GM21576 (cell line): ENCODE measurements at regions not wholly inside any gene's neighbourhood (a gene's known extent, or its start where the extent isn't known, plus 50 kb on each side); places are given as distances from the start of the nearest gene placed in this dataset.

Experiments
- ATAC-seq: cut with Tn5 transposase; IDR thresholded peaks from one replicate; pipeline ENCODE4 v1.9.1; 2021; ENCODE audit warnings: mild to moderate bottlenecking, moderate library complexity; ENCODE audit not compliant: unreplicated experiment

DNA sequence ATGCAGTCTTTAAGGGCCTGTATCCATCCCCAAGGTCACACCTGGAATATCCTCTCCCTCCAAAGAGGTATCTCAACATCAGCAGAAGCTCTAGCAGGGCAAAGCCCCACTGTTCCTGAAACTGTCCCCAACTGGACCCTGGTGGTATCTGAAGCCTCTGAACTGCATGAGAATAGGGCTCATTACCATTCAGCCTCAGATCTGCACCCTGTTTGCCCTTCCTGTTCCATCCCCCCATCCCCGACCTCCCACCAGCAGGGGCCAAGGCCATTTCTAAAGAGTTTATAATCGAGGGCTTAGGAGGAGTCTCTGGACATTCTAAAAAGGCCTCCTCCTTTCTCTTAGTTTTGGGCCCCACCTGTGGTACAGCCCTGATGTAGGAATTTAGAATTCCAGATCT, 74.0 kb upstream of the THY1 start:
- no peak for ATAC-seq

DNA sequence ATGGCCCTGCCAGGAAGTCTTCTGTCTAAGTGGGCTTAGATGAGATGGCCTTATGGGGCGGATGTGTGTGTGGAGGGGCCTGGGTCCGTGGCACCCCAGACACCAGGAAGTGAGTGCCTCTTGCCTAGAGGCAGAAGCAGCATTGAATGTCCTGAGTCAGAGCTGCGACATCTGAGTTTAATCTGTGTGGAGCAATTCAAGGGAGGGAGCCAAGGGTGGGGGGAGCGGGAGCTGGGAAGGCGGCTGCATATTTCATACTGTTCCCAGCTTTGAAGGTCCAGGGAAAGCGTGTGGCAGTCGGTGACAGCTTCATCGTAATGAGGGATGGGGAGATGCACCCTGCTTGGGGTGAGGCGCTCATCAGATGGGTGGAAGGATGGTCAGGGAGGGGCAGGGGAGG, 73.5 kb upstream of the THY1 start:
- no peak for ATAC-seq

DNA sequence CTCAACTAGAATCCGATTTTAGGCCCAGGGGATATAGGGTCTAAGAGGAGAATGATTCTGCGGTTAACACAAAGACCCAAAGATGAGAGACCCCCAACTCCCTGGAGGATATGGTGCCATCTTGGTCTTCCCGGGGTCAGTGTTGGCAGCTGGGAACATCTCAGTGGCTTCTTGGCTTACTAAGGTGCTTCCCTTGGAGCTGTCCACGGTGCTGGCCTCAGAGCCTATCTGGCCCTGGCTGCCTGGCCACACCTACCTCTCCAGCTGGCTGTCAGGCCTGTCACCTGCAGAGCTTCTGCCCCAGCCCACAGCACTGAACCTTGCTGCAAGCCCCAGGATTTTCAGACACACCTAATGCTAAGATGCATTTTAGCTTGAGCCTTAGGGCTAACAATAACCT, 70.7 kb upstream of the THY1 start:
- no peak for ATAC-seq

DNA sequence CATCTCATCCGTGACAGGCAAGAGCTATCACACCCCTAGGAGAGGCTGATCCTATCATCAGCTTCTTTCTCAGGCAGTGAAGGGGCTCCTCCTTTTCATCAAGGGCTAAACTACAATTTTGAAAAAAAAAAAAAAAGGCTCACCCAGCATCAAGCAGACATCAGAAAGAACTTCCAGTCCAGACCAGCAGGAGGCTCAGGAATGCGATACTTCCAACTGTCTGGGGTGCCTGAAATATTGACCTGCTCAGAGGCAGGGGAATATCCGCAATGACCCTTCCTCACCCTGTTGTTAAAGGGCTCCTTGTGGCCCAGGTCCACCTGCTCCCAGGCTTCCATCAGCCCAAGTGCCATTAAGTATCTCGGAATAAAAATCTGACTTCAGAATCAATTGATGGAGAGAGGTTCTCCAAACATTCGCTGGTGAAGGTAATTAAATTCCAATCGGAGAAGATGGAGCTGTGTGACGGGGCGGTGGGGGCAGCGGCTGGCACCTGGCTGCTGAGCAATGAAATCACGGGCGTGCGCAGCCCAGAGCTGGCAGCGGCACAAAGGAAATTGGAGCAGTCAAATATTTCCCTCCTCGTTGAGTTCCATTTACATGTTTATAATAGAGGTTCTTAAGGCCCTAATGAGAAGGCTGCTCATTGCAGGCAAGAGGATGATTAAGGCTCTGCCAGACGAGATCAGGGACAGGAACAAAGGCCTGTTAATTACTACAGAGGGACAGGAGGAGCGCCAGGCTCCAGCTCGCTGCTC, 69.0 kb upstream of the THY1 start:
- ATAC-seq, result no peak

DNA sequence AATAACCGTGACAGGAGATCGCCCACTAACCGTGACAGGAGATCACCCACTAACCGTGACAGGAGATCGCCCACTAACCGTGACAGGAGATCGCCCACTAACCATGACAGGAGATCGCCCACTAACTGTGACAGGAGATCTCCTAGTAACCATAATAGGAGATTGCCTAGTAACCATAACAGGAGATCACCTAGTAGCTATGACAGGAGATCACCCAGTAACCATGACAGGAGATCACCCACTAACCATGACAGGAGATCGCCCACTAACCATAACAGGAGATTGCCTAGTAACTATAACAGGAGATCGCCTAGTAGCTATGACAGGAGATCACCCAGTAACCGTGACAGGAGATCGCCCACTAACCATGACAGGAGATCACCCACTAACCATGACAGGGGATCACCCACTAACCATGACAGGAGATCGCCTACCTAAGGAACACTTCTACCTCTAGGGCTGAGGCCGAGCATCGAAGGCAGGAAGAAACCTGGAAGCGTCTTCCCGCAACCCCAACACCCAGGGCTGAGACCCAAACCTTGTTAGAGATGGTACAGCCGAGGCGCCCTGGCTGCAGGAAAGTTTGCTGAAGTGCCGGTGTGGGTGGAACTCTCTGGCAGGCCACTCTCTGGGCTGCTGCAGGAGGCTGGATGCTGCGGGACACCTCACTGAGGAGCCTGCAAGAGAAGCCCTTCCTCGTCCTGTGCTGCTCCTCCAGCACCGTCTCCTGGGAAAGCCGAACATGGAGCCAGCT, 67.5 kb upstream of the THY1 start:
- ATAC-seq, result no peak

DNA sequence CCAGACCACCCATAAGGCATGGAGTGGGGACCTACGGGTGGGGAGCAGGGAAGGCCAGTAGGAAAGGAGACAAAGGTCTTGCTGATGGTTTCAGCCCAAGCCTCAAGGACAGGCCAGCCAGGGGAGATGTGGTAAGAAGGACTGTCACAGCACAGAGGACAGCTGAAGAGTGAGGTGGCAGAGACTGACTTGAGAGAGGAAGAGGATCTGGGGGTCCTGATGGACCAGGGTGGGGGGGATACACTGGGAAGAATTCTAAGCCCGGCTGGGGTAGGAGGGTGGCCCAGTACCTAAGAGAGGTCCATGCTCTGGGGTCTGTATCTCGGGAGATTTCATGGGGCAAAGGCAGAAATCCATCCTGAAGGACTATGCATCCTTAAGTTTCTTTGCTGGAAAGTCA, 66.1 kb upstream of the THY1 start:
- ATAC-seq, result no peak

DNA sequence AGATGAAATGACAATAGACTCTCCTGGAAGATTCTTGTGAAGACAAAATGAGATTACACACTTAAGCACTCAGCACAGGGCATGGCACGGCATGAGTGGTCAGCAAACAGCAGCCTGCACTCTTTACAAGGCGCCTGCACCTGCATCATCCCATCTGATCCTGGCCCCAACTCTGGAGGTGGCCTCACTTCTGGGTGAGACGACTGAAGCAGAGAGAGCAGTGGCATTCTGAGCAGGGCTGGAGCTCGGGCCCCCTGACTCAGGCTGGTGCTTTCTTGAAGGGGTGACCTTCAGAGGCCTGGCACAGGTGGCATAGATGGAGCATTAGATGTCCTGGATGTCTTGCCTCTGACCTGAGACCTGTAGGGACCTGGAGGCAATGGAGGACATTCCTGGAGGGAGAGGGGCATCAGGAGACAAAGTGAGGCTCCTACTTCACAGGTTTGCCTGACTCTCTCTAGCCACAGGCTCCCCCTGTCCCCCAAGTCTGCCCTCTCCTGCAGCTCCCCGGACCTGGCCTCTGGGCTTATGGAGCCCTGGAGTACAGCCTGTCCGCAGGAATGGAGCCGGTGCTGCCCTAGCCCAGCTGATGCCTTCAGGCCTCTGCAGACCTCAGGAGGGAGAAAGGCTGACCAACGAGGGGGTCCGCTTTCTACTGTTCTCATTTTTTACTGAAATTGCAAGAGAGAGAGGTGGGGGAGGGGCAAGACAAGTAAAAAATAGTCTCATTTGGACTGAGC, 65.5 kb upstream of the THY1 start:
- no peak for ATAC-seq

DNA sequence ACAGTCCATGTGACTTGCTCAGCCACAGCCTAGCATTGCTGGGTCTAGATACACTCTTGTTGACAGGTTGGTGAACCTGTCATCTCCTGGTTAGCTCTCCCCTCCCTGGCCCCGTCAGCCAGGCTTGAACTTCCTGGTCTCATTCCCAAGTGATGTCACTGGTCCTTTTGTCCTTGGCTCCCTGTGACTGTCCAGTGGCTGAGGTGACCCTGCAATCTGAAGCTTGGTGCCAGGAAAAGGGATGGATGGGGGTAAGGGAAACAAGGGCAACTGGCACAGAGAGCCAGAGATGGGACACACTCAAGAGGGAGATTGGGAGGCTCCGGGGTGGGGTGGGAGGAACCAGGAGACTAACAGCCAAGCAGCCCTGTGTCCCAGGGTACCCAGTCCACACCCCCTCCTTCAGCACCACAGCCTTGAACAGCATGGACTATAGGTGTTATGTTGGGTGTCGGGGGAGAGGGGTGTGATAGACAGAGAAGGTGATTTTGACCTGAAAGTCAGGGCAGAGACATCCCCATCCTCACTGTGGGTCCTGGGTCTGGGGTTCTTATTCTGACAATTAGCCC, 63.8 kb upstream of the THY1 start:
- no peak for ATAC-seq

DNA sequence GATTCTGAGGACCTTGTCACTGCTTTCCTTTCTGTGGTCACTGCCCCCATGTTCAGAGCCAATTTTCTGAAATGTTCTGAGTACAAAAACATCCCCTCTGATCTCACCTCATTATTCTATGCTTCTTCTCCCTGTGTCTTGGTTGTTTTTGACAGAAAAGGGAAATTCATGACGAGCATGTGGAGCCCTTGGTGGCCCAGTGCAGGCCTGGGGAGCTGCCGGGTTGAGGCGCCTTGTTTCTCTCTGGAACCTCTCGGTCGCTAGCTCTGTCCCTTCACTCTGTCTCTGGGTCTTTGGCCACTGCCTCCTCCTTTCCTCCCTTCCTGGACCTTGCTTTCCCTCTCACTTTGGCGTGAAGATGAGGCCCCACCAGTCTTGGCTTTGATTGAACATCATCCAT, 63.0 kb upstream of the THY1 start:
- no peak for ATAC-seq

DNA sequence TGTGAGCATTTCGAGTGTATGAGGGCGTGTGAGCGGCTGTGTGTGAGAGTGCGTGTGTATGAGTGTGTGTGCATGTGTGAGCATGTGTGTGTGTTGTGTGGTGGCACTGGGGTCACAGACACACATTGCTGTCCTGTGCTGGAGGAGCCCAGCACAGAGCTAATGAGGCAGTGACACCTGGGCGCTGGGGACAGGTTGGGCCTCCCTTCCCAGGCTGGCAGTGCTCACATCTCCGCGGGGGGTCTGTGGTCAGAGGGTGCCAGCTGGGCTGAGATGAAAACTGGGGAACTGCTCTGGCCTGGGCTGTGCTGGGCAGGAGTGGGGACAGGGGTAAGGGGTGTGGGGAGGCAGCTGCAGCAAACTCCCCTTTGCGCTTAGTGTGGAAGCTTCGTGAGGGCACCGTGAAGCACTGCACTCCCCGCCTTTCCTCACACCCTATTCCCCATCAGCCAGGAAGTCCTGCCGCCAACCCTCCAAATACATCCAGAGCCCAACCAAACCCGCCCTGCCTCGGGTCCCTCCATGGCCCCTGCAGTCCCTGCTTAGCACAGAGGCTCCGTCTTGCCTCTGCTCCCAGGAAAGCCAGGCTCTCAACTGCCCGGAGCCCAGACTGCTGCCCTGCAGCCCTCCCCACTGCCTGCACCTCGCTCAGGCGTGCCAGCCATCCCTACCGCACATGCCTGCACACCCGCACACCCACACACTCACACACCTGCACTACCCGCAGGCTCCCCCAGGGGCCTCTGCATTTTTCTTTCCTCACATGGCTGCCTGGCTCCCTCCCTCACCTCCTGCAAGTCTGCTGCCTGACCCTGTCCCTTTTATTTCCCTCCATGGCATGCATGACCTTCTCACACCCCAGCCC, 62.0 kb upstream of the THY1 start:
- ATAC-seq, result no peak

DNA sequence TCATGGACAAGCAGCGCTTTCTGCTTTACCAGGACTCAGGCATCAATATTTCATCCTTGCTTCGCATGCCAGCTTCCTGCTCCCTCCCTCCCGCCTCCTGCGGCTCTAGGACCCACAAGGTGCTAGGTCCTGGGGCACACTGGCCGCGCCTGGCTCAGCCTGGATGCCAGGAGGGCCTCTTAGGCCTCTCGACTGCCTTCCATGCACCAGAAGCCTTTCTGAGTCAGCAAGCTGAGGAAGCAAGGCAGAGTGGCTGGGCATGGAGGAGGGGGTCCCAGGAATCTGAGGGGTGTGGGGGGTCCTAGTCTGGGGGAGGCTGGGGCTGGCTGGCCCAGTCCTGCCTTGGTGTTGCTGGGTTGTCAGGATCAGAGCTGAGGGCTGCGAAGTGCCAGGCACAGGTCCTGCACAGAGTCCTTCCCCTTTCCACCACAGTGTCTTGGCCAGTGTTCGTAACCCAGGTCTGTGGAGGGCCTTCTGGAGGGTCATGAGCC, 61.0 kb upstream of the THY1 start:
- no peak for ATAC-seq

DNA sequence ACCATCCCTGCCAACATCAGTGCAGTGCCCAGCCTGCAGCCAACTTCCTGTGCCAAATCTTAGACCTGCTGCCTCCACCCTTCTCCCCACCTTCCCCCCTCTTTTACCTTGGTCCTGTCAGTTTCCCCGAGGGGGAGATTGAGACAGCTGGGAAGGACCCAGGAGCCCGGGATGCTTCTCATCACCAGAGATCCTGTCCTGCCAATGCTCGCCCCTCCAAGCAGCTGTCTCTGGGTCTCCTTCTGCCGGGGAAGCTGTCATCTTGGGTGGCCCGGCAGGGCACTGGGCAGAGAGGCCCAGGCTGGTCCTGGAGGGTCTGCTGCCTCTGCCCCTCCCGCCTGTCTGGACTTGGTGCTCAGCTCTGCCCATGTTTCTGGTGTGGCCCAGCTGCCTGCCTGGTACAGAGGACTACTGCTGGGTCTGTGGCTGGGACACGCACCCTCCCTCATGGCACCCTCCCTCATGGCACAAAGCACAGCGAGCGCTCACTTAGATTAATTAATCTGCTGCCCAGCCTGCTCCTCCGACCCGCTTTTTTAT, 60.4 kb upstream of the THY1 start:
- ATAC-seq, result no peak

DNA sequence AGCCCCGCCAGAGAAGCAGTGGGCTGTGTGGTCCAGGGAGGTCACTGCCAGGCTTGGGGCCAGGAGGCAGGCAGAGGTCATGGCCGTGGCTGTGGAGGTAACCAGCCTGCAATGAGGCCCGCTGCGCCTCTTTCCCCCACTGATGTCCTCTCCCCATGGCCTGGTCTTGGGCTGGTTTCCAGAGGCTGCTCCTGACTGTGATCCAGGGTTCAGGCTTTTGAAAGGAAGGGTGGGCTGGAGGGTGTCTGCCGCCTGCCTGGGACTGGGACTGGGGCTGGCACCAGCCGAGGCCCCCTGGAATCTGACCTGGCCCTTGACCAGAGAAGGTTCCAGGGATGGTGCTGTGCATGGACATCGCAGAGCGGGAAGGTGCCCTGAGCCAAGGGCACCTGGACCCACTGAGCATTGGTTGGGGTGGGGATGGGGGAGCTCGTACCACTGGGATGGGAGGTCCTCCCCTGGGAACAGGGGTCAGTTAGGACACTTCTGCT, 59.6 kb upstream of the THY1 start:
- no peak for ATAC-seq

DNA sequence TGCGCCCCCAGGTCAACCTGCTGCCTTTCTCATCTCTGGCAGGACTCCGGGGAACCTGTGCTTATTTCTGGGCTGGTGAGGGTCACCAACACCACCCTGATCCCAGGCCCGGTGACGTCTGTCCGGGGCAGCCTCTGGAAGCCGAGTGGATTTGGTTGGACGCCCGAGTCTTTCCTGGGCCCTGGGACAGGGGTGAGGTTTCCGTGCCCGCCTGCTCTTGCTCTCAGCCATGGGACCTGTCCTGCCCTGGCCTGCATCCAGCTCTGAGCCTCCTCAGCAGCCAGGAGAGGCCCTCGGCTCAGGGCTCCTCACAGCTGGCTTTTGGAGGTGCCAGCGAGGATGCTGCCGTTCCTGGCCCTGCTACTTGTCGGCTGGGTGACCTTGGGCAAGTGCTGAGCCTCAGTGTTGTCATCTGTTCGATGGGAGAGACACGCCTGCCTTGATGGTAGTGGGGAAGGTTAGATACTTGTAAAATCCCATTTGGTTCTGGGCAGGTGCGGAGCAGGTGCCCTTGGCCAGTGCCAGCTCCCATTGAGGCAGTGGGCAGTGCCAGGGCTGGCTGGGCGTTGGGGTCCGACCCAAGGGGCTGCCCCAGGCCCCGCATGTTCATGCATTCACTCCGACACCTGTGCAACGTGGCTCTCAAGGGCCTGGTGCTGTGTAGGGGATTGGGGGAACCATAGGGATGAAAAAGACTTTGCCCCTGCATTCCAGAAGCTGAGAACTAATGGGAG, 58.9 kb upstream of the THY1 start:
- ATAC-seq, result no peak

DNA sequence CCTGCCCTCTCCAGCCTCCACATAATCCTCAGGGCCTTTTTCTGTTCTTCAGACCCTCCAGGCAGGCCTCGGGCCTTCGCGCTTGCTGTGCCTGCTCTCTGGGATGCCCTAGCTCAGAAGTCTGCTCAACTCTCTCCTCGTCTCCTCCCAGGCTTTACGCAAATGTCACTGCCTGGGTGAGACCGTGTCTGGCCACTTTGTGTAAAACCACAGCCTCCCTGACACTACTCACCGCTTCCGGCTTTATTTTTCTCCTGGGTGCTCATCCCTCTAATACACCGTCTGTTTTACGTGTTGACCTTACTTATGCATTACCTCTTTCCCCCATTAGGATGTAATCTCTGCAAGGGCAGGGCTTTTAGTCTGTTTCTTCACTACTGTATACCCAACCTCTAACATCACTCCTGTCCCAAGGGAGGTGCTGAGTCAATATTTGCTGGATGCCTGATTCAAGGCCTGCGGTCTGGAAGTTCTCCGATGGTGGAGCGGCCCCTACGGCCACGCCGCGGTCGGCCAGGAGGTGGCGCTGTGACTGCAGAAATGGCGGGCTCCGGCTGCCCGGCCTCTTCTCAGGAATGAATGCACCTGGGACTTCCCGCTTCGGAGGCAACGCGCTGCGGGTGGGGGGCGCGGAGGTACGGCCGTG, 58.2 kb upstream of the THY1 start:
- ATAC-seq, result peak; percentile 69

DNA sequence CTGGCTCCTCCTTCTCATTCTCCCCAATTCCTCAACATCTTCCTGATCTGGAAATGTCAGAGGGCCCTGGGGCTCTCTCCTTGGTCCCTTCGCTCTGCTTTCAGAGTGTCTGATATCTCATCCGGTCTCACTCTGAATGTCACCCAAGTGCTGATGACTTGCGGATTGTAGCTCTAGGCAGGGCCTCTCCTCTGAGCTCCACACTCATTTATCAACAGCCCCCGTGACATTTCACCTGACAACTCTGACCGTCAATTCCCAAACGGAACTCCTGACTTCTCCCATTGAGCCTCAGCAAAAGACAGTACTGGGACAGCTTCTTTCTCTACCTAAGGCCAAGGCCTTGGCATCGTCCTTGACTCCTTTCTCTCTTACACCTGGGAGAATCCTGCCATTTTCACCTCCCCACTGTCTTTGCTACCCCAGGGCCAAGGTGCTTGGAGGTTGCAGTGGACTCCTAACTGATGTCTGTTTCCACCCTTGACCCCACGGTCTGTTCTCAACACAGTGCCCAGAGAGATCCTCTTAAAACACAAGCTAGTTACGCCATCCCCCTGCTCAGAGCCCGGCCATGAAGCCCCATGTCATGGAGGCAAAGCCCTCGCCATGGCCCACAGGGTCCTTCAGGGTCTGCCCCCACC, 57.5 kb upstream of the THY1 start:
- no peak for ATAC-seq

DNA sequence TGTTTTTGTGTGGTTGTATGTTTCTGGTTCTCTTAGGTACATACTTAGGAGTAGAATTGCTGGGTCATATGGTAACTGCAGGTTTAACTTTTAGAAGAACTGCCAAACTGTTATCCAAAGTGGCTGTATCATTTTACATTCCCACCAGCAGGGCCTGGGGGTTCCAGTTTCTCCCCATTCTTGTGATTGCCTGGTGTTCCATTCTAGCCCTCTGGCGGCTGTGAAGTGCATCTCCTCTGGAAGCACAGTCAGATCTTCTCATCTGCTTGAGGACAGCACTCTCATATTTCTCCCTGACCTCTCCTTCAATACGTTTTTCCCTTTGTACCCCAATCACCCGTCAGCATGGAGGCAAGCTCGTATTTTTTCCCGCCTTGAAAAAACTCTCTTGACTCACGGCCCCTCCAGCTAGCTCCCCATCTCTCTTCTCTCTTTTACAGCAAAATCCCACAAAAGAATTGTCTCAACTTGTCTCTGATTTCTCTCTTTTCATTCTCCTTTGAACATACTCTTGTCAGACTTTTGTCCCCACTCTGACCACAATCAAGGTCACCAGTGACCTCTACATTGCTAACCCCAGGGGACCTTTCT, 56.8 kb upstream of the THY1 start:
- ATAC-seq, result no peak

DNA sequence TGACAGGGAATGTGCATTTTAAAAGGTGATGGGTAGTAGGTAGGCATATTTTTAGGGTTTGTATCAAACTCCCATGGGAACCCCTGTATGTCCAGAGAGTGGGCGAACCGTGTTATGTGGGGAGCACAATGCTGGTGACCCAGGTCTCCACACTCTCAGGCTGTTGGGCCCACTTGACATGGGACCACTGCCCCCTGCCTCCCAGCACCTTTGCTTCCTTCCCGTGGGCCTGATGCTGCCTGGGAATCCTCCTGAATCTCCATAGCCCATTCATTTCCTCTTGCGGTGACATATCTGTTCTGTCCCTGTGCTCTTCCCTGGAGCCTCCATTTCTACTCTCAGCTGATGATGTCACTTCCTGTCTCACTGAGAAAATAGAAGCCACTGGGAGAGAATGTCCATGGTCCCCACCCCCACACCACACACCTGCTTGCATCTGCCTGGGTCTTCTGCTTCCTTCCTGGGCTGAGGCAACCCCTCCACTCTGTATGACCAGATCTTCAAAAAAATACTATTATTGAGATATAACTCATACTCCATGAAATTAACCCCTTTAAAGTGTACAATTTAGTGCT, 55.8 kb upstream of the THY1 start:
- ATAC-seq, result no peak
